HEK293 (cell line): ENCODE measurements at regions not wholly inside any gene's neighbourhood (a gene's known extent, or its start where the extent isn't known, plus 50 kb on each side); places are given as distances from the start of the nearest gene placed in this dataset.

Source experiments
- BCL11B ChIP-seq: fragments of 450-650 bp; formaldehyde crosslinking; IDR thresholded peaks from 2 replicates; pipeline ENCODE4 v1.5.1; 2016; ENCODE audit warnings: low read depth, missing biosample characterization, missing genetic modification characterization
- CTCF ChIP-seq: fragments of 450-650 bp; formaldehyde crosslinking; IDR thresholded peaks from 2 replicates; pipeline ENCODE4 v1.5.1; 2016; ENCODE audit warnings: missing biosample characterization, missing genetic modification characterization
- GLI2 ChIP-seq: fragments of 450-650 bp; formaldehyde crosslinking; IDR thresholded peaks from 2 replicates; pipeline ENCODE4; 2017; ENCODE audit warnings: missing biosample characterization, missing genetic modification characterization, low read depth, borderline replicate concordance
- HOXA7 ChIP-seq: sonication (generic); formaldehyde crosslinking; IDR thresholded peaks from 2 replicates; pipeline ENCODE4 v1.8.1; 2022; ENCODE audit warnings: missing genetic modification reagents, borderline replicate concordance
- KLF16 ChIP-seq: fragments of 450-650 bp; formaldehyde crosslinking; IDR thresholded peaks from 2 replicates; pipeline ENCODE4 v1.5.1; 2017; ENCODE audit warnings: missing biosample characterization, missing genetic modification characterization
- YY1 ChIP-seq: fragments of 450-650 bp; formaldehyde crosslinking; IDR thresholded peaks from 2 replicates; pipeline ENCODE4 v1.5.1; 2018; ENCODE audit warnings: missing biosample characterization, missing genetic modification characterization
- ZBTB11 ChIP-seq: fragments of 450-650 bp; formaldehyde crosslinking; conservative IDR thresholded peaks from 2 replicates; pipeline ENCODE4 v1.5.1; 2016; ENCODE audit warnings: low read depth, missing biosample characterization, missing genetic modification characterization
- ZBTB7A ChIP-seq: fragments of 450-650 bp; formaldehyde crosslinking; IDR thresholded peaks from 2 replicates; pipeline ENCODE4 v1.5.1; 2016; ENCODE audit warnings: low read depth, missing biosample characterization, missing genetic modification characterization
- ZNF24 ChIP-seq: fragments of 450-650 bp; formaldehyde crosslinking; IDR thresholded peaks from 2 replicates; pipeline ENCODE4 v1.5.1; 2016; ENCODE audit warnings: missing biosample characterization, missing genetic modification characterization
- ZNF274 ChIP-seq, 2 experiments: fragments of 200-500 bp in 1 of 2; fragments of 450-650 bp in 1 of 2; sonication (Bioruptor generic) in 1 of 2; formaldehyde crosslinking in 1 of 2; IDR thresholded peaks; 2 replicates each; pipeline versions ENCODE4 v1.5.1 to v1.6.1; 2014 to 2016; ENCODE audit warnings: borderline replicate concordance in 1 of 2, inconsistent platforms in 1 of 2, low read length in 1 of 2, missing biosample characterization in 1 of 2, missing genetic modification characterization in 1 of 2
- ZNF280D ChIP-seq: fragments of 450-650 bp; formaldehyde crosslinking; IDR thresholded peaks from 2 replicates; pipeline ENCODE4 v1.5.1; 2016; ENCODE audit warnings: missing biosample characterization, missing genetic modification characterization
- ZNF426 ChIP-seq: fragments of 450-650 bp; formaldehyde crosslinking; IDR thresholded peaks from 2 replicates; pipeline ENCODE4 v1.5.1; 2017; ENCODE audit warnings: missing biosample characterization, missing genetic modification characterization, mild to moderate bottlenecking, inconsistent platforms, moderate library complexity
- ZNF548 ChIP-seq: fragments of 450-650 bp; formaldehyde crosslinking; IDR thresholded peaks from 2 replicates; pipeline ENCODE4 v1.5.1; 2016; ENCODE audit warnings: missing biosample characterization, missing genetic modification characterization
- ZNF837 ChIP-seq: fragments of 450-650 bp; formaldehyde crosslinking; IDR thresholded peaks from 2 replicates; pipeline ENCODE4 v1.5.1; 2016; ENCODE audit warnings: missing biosample characterization, missing genetic modification characterization

- TF ChIP-seq HOXA7 (CRISPR knock-in tag) (no peak), CTCF (no peak), YY1 (tag by site-specific recombination) (no peak), ZNF24 (tag by site-specific recombination) (no peak), ZBTB7A (tag by site-specific recombination) (no peak), BCL11B (tag by site-specific recombination) (no peak), ZNF548 (tag by site-specific recombination) (no peak), KLF16 (tag by site-specific recombination) (no peak), ZNF280D (tag by site-specific recombination) (no peak), ZBTB11 (tag by site-specific recombination) (no peak), GLI2 (tag by site-specific recombination) (no peak), ZNF274 (IDR thresholded peaks at IDR 0.05; ENCODE audit: low read length) (no peak), ZNF274 (tag by site-specific recombination; IDR thresholded peaks at IDR 0.05; ENCODE audit: borderline replicate concordance) (no peak), ZNF426 (tag by site-specific recombination) (no peak), ZNF837 (tag by site-specific recombination) (no peak)
These were observed 407.6 kb downstream of the TSHZ3 start for GRCh38 chr19:30941591-30941990.
